HEK293T (cell line): ENCODE measurements at regions not wholly inside any gene's neighbourhood (a gene's known extent, or its start where the extent isn't known, plus 50 kb on each side); places are given as distances from the start of the nearest gene placed in this dataset.

Experiments used
- ARNT ChIP-seq: fragments of 450-650 bp; IDR thresholded peaks from 2 replicates; pipeline ENCODE4 v1.6.1; 2017; ENCODE audit warnings: mild to moderate bottlenecking
- CTBP1 ChIP-seq: fragments of 450-650 bp; IDR thresholded peaks from 2 replicates; pipeline ENCODE4 v1.6.1; 2016; ENCODE audit warnings: borderline replicate concordance
- FOXK2 ChIP-seq: fragments of 450-650 bp; IDR thresholded peaks from 2 replicates; pipeline ENCODE4 v1.6.1; 2016; ENCODE audit warnings: mild to moderate bottlenecking
- FOXM1 ChIP-seq: fragments of 450-650 bp; IDR thresholded peaks from 2 replicates; pipeline ENCODE4 v1.6.1; 2017; ENCODE audit warnings: mild to moderate bottlenecking, borderline replicate concordance
- HDGF ChIP-seq: fragments of 450-650 bp; IDR thresholded peaks from 2 replicates; pipeline ENCODE4 v1.6.1; 2017; ENCODE audit warnings: antibody characterized with exemption, borderline replicate concordance
- SP1 ChIP-seq: fragments of 450-650 bp; IDR thresholded peaks from 2 replicates; pipeline ENCODE4 v1.6.1; 2017
- SUZ12 ChIP-seq: fragments of 450-650 bp; IDR thresholded peaks from 2 replicates; pipeline ENCODE4 v1.6.1; 2016; ENCODE audit warnings: mild to moderate bottlenecking
- TARDBP ChIP-seq: fragments of 450-650 bp; IDR thresholded peaks from 2 replicates; pipeline ENCODE4 v1.6.1; 2016
- TF ChIP-seq, protein P1 (sequence below): fragments of 450-650 bp; IDR thresholded peaks from 2 replicates; pipeline ENCODE4 v1.6.1; 2016

- TF ChIP-seq CTBP1 (no peak), FOXM1 (no peak), SUZ12 (no peak), SP1 (no peak), HDGF (no peak), FOXK2 (no peak), TARDBP (no peak), ARNT (no peak)
- TF ChIP-seq, protein P1, sequence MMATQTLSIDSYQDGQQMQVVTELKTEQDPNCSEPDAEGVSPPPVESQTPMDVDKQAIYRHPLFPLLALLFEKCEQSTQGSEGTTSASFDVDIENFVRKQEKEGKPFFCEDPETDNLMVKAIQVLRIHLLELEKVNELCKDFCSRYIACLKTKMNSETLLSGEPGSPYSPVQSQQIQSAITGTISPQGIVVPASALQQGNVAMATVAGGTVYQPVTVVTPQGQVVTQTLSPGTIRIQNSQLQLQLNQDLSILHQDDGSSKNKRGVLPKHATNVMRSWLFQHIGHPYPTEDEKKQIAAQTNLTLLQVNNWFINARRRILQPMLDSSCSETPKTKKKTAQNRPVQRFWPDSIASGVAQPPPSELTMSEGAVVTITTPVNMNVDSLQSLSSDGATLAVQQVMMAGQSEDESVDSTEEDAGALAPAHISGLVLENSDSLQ, result no peak
Observed at GRCh38 chr7:86485827-86486226, 157.9 kb upstream of the GRM3 start.
